OCI-LY1 (cell line): ENCODE measurements at regions not wholly inside any gene's neighbourhood (a gene's known extent, or its start where the extent isn't known, plus 50 kb on each side); places are given as distances from the start of the nearest gene placed in this dataset.

Experiments
- H2AFZ ChIP-seq: fragments of 200-600 bp; sonication (generic), shearing (Covaris generic); 2 replicates; pipeline ENCODE4 v1.6.0; 2014; ENCODE audit warnings: antibody characterized with exemption, mild to moderate bottlenecking, low read length
- H3F3A ChIP-seq: fragments of 200-600 bp; sonication (generic), shearing (Covaris generic); 2 replicates; pipeline ENCODE4 v1.6.0; 2014; ENCODE audit warnings: mild to moderate bottlenecking, antibody characterized with exemption, low read length, moderate library complexity; ENCODE audit not compliant: insufficient read depth
- H3K27ac ChIP-seq: fragments of 200-600 bp; sonication (generic); 2 replicates; pipeline ENCODE4 v1.5.1; 2014; ENCODE audit warnings: low read length, mixed run types, mild to moderate bottlenecking, low read depth; ENCODE audit not compliant: poor library complexity, severe bottlenecking
- H3K27me3 ChIP-seq: fragments of 200-600 bp; sonication (generic); 2 replicates; pipeline ENCODE4 v1.6.0; 2014; ENCODE audit warnings: antibody characterized with exemption, mild to moderate bottlenecking, low read length, moderate library complexity; ENCODE audit not compliant: insufficient read depth
- H3K36me3 ChIP-seq: fragments of 200-600 bp; sonication (generic); 2 replicates; pipeline ENCODE4 v1.6.1; 2014; ENCODE audit warnings: mild to moderate bottlenecking, antibody characterized with exemption, low read length, moderate library complexity, mixed read lengths; ENCODE audit not compliant: insufficient read depth
- H3K4me1 ChIP-seq: fragments of 200-600 bp; sonication (generic); 2 replicates; pipeline ENCODE4 v1.5.1; 2014; ENCODE audit warnings: mild to moderate bottlenecking, low read length, moderate library complexity; ENCODE audit not compliant: insufficient read depth, severe bottlenecking
- H3K4me2 ChIP-seq: fragments of 200-600 bp; sonication (generic), shearing (Covaris generic); 2 replicates; pipeline ENCODE4 v1.6.1; 2014; ENCODE audit warnings: low read length
- H3K4me3 ChIP-seq: fragments of 200-600 bp; sonication (generic); 2 replicates; pipeline ENCODE4 v1.5.1; 2014; ENCODE audit warnings: low read length, low read depth, mild to moderate bottlenecking, mixed read lengths; ENCODE audit not compliant: poor library complexity, severe bottlenecking
- H3K79me2 ChIP-seq: fragments of 200-600 bp; shearing (Covaris generic); 2 replicates; pipeline ENCODE4 v1.6.1; 2016; ENCODE audit warnings: mixed run types, low read length, mixed read lengths; ENCODE audit not compliant: insufficient read depth
- H3K9ac ChIP-seq: fragments of 200-600 bp; sonication (generic), shearing (Covaris generic); 2 replicates; pipeline ENCODE4 v1.6.1; 2014; ENCODE audit warnings: mild to moderate bottlenecking, low read length, mixed read lengths
- H3K9me2 ChIP-seq: fragments of 200-600 bp; sonication (generic), shearing (Covaris generic); 2 replicates; pipeline ENCODE4 v1.6.1; 2014; ENCODE audit warnings: low read depth, mild to moderate bottlenecking, low read length, mixed read lengths
- H3K9me3 ChIP-seq: fragments of 200-600 bp; shearing (Covaris generic); 2 replicates; pipeline ENCODE4 v1.6.1; 2014; ENCODE audit warnings: low read length, mixed read lengths
- H4K20me1 ChIP-seq: fragments of 200-600 bp; sonication (generic), shearing (Covaris generic); 2 replicates; pipeline ENCODE4 v1.6.0; 2016; ENCODE audit warnings: mild to moderate bottlenecking, low read length; ENCODE audit not compliant: insufficient read depth
- CTCF ChIP-seq: fragments of 200-600 bp; sonication (generic), shearing (Covaris generic); IDR thresholded peaks from 2 replicates; pipeline ENCODE4 v1.5.1; 2017; ENCODE audit warnings: mild to moderate bottlenecking, antibody characterized with exemption, low read length, moderate library complexity, mixed read lengths
- EZH2 ChIP-seq: fragments of 200-600 bp; sonication (generic), shearing (Covaris generic); IDR thresholded peaks from 2 replicates; pipeline ENCODE4 v1.8.0; 2017; ENCODE audit warnings: borderline replicate concordance, mixed run types, mild to moderate bottlenecking, antibody characterized with exemption, low read length, moderate library complexity, mixed read lengths

GRCh38 chr3:104428337-104428925, 938.3 kb upstream of the ALCAM start:
- H3K9ac ChIP-seq, result no peak overlapping the region
- no peak overlapping the region for H3K4me2 ChIP-seq
- H3K27ac ChIP-seq, result no peak overlapping the region
- H3K79me2 ChIP-seq, result no peaks in the 10 kb centered on the region
- H3K36me3 ChIP-seq, result no peaks in the 10 kb centered on the region
- 0 out of 2 replicates have a peak overlapping the region, but pooled peaks have one; percentile 34 for H2AFZ ChIP-seq
- H4K20me1 ChIP-seq, result no peaks in the 10 kb centered on the region
- no peak for TF ChIP-seq EZH2
- no peak for TF ChIP-seq CTCF
- no peaks in the 10 kb centered on the region for H3K9me2 ChIP-seq
- no peak overlapping the region for H3K4me3 ChIP-seq
- no peaks in the 10 kb centered on the region for H3K9me3 ChIP-seq
- H3K4me1 ChIP-seq, result peaks cover 26% of the 10 kb centered on the region
- H3K27me3 ChIP-seq, result no peaks in the 10 kb centered on the region
- H3F3A ChIP-seq, result no peaks in the 10 kb centered on the region

GRCh38 chr3:104429727-104430126, 937.0 kb upstream of the ALCAM start:
- Histone ChIP-seq H4K20me1 (no peaks in the 10 kb centered on the region), H3K9me2 (no peaks in the 10 kb centered on the region), H3K27me3 (no peaks in the 10 kb centered on the region), H2AFZ (no peak overlapping the region), H3K9ac (no peak overlapping the region), H3K27ac (no peak overlapping the region), H3K4me2 (no peak overlapping the region), H3K36me3 (no peaks in the 10 kb centered on the region), H3F3A (no peaks in the 10 kb centered on the region), H3K9me3 (no peaks in the 10 kb centered on the region), H3K4me1 (peaks cover 25% of the 10 kb centered on the region), H3K4me3 (no peak overlapping the region), H3K79me2 (no peaks in the 10 kb centered on the region)
- TF ChIP-seq EZH2 (no peak), CTCF (no peak)

GRCh38 chr3:104436506-104436905, 930.2 kb upstream of the ALCAM start:
- Histone ChIP-seq H3K9me2 (no peaks in the 10 kb centered on the region), H3K4me2 (no peak overlapping the region), H4K20me1 (no peaks in the 10 kb centered on the region), H3K27ac (no peak overlapping the region), H3K79me2 (no peaks in the 10 kb centered on the region), H2AFZ (no peak overlapping the region), H3K36me3 (no peaks in the 10 kb centered on the region), H3K9me3 (no peaks in the 10 kb centered on the region), H3K27me3 (no peaks in the 10 kb centered on the region), H3K9ac (no peak overlapping the region), H3K4me1 (no peaks in the 10 kb centered on the region), H3F3A (no peaks in the 10 kb centered on the region), H3K4me3 (no peak overlapping the region)
- TF ChIP-seq EZH2 (no peak), CTCF (no peak)
